Muscle of arm (tissue), 1 donor: ENCODE measurements at regions not wholly inside any gene's neighbourhood (a gene's known extent, or its start where the extent isn't known, plus 50 kb on each side); places are given as distances from the start of the nearest gene placed in this dataset.
"Not testable (repeated sequence)": the region's sequence is repeated elsewhere in the genome, so short reads cannot be mapped to it uniquely, and the experiment has no call there.

Experiments
- DNase-seq: peaks from one replicate; pipeline ENCODE4 v3.0.0-alpha.2; 2013

DNA sequence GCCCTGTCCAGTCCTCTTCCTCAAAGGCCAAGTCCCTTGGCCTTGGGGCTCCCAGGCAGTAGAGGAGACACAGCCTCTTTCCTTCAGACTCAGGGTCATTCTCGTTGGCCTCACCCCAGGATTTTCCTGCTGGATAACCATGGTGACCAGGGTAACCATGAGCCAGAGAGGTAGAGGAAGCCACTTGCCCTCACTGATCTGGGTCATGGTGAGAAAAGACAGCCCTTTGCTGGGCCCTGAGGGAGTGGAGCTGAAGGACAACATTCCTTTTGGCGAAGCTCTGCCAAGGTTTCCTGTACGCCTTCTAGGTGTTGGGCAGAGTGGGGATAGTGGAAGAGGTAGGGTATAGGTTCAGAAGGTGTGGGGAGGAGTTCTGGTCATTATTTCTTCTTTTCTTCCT lies 53.1 kb upstream of the WNT4 start:
- no peak for DNase-seq

DNA sequence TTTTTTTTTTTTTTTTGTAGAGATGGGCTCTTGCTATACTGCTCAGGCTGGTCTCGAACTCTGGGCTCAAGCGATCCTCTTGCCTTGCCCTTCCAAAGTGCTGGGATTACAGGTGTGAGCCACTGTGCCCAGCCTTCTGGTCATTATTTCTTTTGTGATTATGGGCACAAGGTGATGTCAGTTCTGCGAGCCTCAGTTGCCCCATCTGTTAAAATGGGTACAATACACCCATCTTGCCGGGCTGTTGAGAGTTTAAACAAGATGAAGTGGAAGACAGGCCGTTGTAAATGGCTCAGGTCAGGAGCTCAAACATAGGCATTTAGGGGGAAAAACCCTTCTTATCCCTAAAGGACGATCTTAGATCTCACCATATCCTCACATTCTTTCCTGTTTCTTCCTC lies 53.7 kb upstream of the WNT4 start:
- no peak for DNase-seq

DNA sequence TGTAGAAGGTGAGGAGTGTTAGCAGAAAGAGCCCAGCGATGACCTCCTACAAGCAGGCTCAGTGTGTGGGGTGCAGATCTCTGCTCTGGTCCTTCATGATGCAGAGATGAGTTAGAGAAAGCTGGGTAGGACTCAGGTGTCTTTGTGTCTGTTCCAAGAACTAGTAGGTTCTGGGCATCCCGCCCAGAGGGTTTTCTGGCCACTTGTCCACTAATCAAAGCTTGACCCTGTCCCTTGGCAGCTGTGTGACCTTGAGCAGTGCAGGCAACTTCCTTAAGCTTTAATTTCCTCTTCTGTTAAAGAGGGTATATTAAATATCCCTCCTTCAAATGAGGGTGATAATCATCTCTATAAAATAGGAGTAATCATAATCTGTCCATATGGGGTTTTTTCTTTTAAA lies 54.7 kb upstream of the WNT4 start:
- no peak for DNase-seq

DNA sequence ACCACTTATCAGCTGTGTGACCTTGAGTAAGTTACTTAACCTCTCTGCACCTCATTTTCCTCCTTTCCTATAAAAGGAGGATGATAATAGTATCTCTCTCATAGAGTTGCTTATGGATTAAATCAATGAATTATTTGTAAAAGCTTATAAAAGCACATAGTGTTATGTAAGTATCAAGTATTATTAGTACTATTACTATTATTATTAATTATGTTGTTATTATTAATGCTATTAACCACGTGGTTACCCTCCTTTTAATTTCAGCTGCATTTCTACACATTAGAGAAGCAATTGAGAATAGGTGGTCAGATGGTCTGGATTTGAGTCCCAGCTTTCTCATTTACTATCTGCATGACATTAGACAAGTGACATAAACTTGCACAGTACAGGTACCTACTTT lies 58.1 kb upstream of the WNT4 start:
- no peak for DNase-seq

DNA sequence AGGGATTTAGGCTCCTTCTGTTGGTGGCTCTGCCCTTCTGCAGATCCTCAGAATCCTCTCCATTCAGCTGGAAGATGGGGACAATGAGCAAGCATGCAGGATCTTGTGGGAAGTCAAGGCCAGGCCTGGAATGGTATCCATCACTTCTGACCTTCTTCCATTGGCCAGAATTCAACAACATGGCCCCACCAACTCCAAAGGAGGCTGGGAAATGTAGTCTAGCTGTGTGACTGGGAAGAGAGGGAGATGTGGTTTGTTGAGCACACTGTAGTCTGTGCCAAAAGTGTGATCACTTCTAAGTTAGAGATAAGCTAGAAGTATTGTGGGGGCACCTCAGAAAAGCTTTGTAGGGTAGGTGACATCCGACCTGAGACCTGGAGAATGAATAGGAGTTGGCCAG lies 60.4 kb upstream of the WNT4 start:
- no peak for DNase-seq

DNA sequence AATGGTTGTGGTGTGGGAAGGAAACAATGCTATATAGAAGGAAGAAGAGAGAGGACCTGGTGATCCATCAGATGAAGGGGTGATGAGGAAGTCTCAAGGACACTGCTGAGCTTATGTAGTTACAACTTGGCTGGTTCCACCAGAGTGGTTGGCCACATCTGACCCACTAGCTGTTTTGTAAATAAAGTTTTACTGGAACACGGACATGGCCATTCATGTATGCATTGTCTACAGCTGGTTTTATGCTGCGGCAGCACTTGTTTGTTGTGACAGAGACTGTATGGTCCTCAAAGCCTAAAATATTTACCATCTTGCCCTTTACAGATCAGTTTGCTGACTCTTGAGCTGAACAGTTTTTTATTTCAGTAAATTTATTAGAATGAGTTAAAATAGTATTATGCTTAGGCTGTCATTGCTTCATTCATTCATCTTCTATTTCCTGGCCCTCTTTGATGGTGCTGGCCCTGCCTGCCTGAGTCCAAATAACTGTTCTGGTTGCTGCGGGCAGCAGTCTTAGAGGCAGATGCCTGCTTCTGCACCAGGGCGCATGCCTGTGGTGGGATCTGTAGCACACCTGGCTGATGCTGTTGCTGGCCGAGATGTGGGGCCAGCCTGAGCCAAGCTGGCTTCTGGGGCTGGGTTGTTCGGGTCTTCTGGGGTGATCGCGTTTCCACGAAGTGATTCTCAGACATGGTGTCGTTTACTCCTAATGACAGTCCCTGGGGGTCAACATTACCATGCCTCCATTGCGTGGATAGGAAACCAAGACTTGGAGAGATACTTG lies 61.4 kb upstream of the WNT4 start:
- DNase-seq = no peak

DNA sequence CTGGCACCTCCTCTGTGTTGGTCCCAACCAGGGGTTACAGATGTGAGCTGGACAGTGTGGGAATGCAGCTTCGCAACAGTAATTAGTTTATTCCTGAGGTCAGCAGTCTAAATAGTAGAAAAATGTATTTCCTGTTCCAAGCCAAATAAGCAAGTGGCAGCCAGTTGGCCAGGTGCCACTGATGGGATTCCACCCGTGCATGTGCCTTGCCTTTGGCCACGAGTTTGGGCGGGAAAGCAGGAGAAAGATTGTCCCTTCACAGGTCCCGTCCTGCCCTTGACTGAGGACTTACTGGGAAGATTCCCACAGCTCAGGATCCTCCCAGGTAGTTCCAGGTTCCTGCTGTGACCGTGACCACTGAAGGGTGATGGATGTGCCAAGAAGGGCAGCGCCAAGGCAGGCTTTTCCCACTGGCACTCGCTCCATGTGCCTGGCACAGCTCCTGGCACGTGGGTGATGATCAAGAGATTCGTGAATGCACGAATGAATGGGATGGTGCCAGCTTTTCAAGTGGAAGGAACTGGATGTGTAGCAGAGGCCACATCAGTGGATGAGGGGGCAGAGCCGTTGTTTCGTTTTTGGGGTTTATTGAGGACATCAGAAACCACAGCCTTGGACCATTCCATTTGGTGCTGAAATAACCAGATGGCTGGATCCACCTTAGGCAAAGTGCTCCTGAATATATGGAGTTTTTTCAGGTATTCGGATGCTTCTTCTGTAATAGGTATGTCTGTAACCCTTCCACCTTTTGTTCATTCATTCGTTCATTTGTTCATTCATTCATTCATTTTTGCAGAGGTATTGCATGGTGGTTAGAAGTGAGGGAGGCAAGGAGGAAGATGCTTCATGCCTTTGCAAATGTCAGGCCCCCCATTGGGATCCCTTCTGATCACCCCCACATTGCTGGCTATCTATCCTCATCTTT lies 62.4 kb upstream of the WNT4 start:
- no peak for DNase-seq

DNA sequence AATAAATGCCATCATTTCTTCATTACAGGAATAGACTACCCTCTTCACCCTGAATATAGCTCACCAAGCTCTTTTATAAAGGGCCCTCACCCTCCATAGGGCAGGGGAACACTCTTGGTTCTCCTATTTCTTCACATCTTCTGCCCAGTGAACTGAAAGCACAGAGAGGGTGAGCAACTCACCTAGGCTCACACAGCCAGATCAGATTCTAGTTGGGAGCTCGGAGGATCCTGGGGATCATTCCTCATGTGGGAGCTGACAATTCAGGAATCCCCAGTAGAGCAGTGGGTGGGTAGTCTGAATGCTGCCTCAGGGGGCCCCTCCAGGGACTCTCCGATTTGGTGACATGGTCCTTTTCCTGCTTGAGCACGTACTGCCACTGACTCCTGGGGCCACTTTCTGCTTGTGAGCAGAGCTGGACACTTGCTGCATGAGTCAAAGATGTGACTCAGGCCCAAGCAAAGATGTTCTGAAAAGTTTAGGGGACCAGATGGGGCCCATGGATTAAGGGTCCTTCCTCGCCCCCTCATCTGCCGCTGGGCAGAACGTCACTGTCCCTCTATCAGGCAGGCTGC lies 63.7 kb upstream of the WNT4 start:
- DNase-seq = no peak

DNA sequence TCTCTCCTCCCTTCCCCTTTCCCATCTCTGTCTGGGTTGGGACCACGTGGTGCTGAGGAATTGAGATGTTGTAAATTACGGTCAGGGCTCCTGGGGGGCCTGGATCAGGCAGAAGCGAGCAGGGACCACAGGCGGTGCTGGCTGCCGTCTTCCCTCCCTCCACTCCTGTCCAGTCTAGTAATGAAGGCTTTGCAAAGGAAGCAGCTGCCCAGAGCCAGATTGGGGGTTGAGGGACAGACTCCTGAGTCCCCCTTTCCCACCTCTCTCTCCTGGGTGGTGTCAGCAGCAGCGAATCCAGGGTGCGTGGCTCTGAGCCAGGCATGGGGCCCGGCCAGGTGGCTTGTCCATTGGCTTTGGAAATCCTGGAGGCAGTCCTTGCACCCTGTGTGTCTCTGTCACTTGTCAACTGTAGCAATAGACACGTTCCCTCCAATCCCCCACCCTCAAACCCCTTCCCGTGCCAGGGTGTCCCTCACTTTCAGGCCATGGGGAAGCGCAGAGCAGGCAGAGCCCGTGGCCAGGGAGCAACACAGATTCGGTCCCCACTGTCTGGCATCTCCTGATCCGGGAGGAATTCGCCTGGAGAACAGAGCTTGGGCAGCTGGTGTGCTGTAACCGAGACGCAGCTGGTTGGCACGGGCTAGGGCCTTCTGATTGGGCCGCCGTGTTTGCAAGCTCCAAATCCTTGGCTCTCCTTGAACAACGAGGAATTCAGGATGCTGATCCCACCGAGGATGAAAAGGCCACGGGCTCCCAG lies 64.8 kb upstream of the WNT4 start:
- peak; percentile 36 for DNase-seq

DNA sequence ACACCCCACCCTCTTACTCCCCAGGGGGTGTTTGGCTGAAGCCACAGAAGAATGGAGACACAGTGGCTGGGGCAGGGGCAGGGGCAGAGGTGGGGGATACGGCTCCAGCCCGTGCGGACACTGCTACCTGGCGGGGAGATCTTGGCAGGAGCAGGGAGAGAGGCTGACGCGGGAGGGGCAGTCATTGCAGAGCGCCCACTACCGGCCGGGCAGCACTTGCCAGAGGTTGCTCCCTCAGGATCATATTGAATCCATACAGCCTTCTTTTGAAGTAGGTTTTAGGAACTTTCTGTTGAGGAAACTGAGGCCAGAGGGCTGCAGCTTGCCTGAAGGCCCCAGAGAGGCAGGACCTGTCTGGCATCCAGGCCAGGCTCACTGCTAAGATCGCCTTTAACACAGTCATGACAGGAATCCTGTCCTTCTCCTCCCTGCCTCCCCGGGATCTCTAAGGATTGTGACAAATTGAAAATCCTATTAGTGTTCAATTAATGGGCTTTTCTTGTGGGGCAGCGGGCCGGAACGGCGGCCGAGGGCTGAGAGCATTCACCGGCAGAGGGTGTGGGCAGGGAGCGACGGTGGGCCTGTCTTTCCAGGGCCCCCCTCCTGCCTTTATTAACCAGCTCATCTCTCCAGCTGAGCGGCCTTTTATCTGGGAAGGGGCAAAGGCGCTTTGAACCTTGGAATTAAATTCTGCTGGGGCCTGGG lies 65.5 kb upstream of the WNT4 start:
- no peak for DNase-seq

DNA sequence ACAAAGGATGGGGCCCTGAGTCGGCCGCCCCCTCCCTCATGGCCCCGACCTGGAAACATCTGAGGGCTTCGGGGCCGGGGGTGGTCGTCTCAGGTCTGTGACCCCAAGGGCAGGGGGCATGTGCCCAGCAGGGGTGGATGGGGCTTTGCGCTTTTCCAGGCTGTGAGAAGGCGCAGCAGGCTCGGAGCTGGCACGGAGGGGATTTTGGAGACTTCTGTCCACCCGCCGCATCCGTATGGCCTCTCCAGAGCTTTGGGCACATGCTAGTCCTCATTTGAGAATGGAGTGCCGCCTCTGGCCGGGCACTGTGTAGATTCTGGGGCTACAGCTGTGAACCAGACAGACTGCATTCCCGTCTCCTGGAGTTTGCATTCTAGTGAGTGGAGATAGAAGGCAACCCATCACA lies 66.1 kb upstream of the WNT4 start:
- DNase-seq = no peak

DNA sequence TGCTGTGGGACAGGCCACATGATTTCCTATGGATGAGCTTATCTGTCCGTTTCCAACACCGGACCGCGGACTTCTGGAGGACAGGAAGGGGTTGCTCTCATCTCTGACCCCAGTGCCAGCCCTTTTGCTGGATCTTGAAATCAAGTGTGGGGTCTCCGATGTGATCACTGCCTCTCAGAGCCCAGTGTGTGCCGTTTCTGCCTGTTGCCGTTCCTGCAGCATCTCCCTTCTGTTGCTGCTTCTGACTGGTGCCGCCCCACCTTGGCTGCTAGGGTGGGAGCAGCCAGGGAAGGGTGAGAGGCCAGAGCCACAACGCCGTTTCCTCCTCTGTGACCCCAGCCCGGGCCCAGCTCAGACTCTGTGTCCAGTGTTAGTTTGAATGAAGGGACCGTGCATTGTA lies 67.3 kb upstream of the WNT4 start:
- DNase-seq = no peak

DNA sequence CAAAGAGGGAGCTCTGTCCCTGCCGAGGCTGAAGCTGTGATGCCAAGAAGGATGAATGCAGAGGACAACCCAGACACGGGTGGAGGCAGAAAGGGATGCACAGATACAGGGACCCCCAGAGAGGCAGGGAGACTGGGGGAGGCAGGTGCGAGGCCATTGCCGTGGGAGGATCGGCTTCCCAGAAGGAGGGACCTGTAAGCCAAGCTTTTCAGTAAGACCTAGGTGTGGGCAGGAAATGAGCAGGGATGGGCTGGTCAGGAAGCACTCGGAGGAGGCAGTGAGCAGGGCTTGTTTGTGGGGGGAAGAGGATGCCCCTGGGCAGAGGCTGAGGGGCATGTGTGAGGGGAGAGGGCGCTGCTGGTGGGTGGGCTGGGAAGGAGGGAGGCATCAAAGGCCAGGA lies 67.7 kb upstream of the WNT4 start:
- DNase-seq = no peak

DNA sequence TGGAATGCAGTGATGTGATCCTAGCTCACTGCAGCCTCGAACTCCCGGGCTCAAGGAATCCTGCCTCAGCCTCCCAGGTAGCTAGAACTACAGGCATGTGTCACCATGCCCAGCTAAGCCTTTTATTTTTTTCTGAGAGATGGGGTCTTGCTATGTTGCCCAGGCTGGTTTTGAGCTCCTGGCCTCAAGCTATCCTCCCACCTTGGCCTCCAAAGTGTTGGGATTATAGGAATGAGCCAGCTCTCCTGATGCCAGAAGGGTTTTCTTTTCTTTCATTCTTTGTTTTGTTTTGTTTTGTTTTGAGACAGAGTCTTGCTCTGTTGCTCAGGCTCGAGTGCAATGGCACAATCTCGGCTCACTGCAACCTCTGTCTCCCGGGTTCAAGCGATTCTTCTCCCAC lies 68.6 kb upstream of the WNT4 start:
- not testable (repeated sequence) for DNase-seq

DNA sequence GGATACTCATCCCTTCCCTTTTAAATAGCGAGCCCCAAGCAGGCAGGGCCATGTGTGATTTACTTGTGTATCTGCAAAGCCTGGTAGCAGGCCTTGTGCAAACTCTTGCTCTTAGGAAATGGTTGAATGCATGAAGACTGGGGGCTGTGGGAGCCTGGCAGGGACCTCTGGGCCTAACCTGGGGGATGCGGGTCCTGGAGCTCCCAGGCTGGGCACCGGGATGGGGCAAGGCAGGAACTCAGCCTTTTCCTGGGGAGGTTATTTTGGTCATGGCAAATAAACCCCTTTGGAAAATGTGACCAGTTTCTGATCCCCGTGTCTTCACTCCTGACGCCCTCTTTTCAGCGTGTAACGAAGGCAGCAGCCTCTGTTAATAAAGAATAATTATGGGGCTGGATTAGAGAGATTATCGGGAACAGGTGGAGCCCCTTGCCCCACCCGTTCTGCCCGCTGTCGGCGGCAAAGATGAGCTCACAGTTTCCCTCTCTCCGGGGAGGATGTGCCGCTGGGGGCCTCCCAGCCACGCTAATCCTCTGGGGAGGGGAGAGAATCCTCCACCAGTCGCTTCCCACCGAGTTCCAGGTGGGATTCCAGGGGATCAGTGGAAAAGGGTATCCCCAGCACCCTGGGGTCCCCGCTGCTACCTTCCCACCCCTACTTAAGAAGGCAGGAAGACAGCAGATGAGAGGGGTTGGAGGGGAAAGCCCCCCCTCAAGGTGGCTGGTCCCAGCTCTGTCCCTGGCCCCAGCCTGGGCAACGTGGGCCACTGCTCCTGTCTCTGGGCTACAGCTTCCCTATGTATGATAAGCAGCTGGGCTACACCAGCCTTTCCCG lies 69.7 kb upstream of the WNT4 start:
- DNase-seq = no peak

DNA sequence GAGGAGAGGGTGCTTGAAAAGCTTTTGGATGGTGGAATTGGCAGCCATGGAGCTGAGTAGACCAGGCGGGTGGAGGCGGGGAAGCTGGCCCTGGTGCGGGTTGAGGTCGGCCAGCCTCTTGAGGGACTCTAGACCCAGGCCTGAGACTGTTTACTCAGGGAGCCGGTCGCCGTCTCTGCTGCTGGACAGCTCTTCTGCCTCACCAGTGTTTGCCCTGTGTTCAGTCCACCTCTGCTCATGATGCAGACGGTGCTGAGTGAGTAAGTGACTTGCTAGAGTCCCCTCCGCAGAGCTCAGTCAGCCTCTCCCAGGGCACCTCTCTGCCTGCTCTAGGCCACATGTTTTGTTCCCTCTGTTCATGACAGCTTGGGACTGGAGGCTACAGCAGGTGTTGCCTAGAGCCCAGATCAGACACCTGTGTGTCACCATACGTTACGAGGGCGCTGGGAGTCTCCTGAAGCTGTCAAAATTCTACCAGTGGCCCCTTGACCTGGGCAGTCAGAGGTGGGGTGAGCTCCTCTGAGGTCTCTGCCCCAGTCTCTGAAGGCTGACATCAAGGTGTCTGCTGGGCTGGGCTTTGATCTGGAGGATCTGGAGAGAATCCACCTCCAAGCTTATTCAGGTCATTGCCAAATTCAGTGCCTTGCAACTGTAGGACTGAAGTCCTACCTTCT lies 73.5 kb upstream of the WNT4 start:
- DNase-seq = no peak

DNA sequence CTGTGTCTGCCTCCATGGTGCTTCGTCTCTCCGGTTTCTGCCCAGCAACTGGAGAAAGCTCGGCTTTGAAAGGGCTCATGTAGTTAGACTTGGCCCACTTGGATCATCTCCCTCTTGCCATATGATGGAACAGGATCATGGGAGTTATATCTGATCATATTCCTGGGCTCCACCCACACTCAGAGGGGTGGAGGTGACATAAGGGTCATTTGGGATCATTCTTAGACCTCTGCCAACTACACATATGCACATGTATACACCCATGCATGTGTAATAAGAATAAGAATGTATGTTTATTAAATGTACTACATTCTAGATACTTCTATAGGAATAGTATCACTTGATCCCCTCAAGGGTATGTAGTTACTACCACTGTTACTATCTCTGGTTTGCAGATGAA lies 74.1 kb upstream of the WNT4 start:
- no peak for DNase-seq

DNA sequence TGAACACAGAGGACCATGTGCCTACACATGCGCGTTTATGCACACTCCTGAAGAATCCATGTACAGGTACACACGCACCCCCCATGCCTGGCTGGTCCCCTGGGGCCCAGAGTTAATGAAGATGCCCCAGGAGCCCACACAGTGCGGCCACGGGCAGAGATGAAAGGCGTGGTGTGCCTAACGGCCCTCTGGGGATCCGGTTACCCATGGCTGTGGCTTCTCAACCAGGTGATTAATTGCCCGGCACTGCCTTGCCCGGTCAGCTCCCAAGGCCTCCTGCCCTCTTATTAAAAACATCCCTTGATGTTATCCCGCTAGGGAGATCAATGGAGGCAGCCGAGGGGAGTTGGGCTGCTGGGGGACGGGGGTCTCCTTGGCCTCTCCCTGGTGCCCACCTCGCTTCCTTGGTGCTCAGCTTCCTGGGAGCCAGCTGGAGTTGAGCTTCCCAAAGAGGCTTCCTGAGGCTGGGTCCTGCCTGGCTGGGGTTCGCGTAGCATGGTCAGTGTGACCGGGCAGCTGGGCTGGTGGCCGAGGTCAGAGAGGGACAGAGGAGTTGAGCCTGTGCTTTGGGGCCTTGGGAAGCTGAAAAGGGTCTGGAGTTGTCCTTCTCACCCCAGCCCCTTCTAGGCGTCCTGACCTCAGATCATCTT lies 75.0 kb upstream of the WNT4 start:
- no peak for DNase-seq

DNA sequence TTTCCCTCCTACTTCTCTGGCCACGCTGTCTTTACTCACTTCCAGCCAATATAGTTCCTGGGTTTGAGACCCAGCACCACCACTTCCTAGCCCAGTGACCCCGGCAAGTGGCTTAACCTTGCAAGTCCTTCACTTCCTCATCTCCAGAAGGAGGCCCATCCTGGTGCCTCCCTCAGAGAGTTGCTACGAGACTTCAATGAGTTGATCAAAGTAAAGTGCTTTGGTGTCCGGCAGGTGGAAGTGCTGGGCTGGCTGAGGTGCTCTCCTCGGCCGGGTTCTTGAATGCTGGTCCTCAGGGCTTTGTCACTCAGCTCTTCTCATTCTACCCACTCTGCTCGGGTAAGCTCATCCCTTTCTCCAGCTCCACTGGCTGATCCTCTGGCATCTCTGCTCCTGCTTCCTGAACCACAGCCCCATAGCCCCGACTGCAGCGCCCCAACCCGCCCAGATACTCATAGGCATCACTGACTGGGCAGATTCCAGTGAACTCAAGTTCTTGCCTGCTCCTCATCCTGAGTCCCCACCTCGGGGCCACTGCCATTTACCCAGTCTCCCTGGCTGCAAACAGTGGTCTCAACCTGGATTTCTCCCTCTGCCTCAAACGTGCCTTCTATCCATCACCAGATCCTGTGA lies 75.8 kb upstream of the WNT4 start:
- no peak for DNase-seq
